H9 (cell line): ENCODE measurements at regions not wholly inside any gene's neighbourhood (a gene's known extent, or its start where the extent isn't known, plus 50 kb on each side); places are given as distances from the start of the nearest gene placed in this dataset.

Experiments used
- DNase-seq: peaks from one replicate; pipeline ENCODE4 v3.0.0-alpha.2; 2017
- H2AFZ ChIP-seq: one replicate; pipeline ENCODE4 v1.6.1; 2013; ENCODE audit warnings: mild to moderate bottlenecking, low read length, control low read depth, moderate library complexity
- H2AK5ac ChIP-seq: 2 replicates; pipeline ENCODE4 v1.6.1; 2013; ENCODE audit warnings: low read length, control low read depth, mixed read lengths; ENCODE audit not compliant: insufficient read length
- H2BK120ac ChIP-seq: one replicate; pipeline ENCODE4 v1.6.1; 2013; ENCODE audit warnings: low read depth, mild to moderate bottlenecking, low read length, control low read depth, inconsistent platforms; ENCODE audit not compliant: poor library complexity, severe bottlenecking
- H2BK12ac ChIP-seq: 2 replicates; pipeline ENCODE4 v1.6.1; 2013; ENCODE audit warnings: low read length, control low read depth, mixed read lengths, low read depth; ENCODE audit not compliant: insufficient read length
- H2BK15ac ChIP-seq: 2 replicates; pipeline ENCODE4 v1.6.1; 2013; ENCODE audit warnings: low read depth, low read length, control low read depth
- H2BK20ac ChIP-seq: one replicate; pipeline ENCODE4 v1.6.1; 2013; ENCODE audit warnings: low read depth, mild to moderate bottlenecking, low read length, control low read depth, inconsistent platforms; ENCODE audit not compliant: poor library complexity, severe bottlenecking
- H2BK5ac ChIP-seq: 2 replicates; pipeline ENCODE4 v1.6.1; 2013; ENCODE audit warnings: low read length, control low read depth, mixed read lengths; ENCODE audit not compliant: insufficient read length
- H3K14ac ChIP-seq: 2 replicates; pipeline ENCODE4 v1.6.1; 2013; ENCODE audit warnings: low read length, control low read depth; ENCODE audit not compliant: insufficient read depth
- H3K18ac ChIP-seq: 2 replicates; pipeline ENCODE4 v1.6.1; 2013; ENCODE audit warnings: low read depth, mild to moderate bottlenecking, mixed read lengths, low read length, control low read depth; ENCODE audit not compliant: insufficient read length
- H3K23ac ChIP-seq: 2 replicates; pipeline ENCODE4 v1.6.1; 2013; ENCODE audit warnings: low read length, control low read depth, mixed read lengths, low read depth; ENCODE audit not compliant: insufficient read length
- H3K23me2 ChIP-seq: 2 replicates; pipeline ENCODE4 v1.6.1; 2013; ENCODE audit warnings: low read depth, mild to moderate bottlenecking, mixed read lengths, low read length, control low read depth; ENCODE audit not compliant: insufficient read length, poor library complexity, severe bottlenecking
- H3K27ac ChIP-seq: 2 replicates; pipeline ENCODE4 v1.5.1; 2013; ENCODE audit warnings: low read length, control low read depth, mixed read lengths, low read depth; ENCODE audit not compliant: insufficient read length
- H3K27me3 ChIP-seq: 2 replicates; pipeline ENCODE4 v1.6.1; 2013; ENCODE audit warnings: low read length, control low read depth, inconsistent platforms; ENCODE audit not compliant: insufficient read depth
- H3K4ac ChIP-seq: 2 replicates; pipeline ENCODE4 v1.6.1; 2013; ENCODE audit warnings: low read depth, mild to moderate bottlenecking, control low read depth, inconsistent platforms, low read length, moderate library complexity
- H3K4me1 ChIP-seq: 2 replicates; pipeline ENCODE4 v1.6.1; 2013; ENCODE audit warnings: low read length, control low read depth, inconsistent platforms; ENCODE audit not compliant: insufficient read depth
- H3K4me2 ChIP-seq: 2 replicates; pipeline ENCODE4 v1.6.1; 2013; ENCODE audit warnings: low read length, control low read depth, mixed read lengths; ENCODE audit not compliant: insufficient read length, insufficient read depth
- H3K56ac ChIP-seq: 2 replicates; pipeline ENCODE4 v1.6.1; 2013; ENCODE audit warnings: low read depth, mild to moderate bottlenecking, mixed read lengths, low read length, control low read depth; ENCODE audit not compliant: insufficient read length
- H3K79me1 ChIP-seq: 2 replicates; pipeline ENCODE4 v1.6.1; 2013; ENCODE audit warnings: low read depth, mild to moderate bottlenecking, moderate library complexity, low read length, control low read depth, inconsistent platforms; ENCODE audit not compliant: insufficient read depth, poor library complexity, severe bottlenecking
- H3K79me2 ChIP-seq: 2 replicates; pipeline ENCODE4 v1.6.1; 2013; ENCODE audit warnings: low read length, control low read depth, inconsistent platforms; ENCODE audit not compliant: insufficient read depth
- H3K9ac ChIP-seq: 2 replicates; pipeline ENCODE4 v1.6.1; 2013; ENCODE audit warnings: low read length, control low read depth, mixed read lengths; ENCODE audit not compliant: insufficient read length; ENCODE audit errors: extremely low read depth
- H3K9me3 ChIP-seq: one replicate; pipeline ENCODE4 v1.6.1; 2013; ENCODE audit warnings: low read depth, low read length, inconsistent platforms; ENCODE audit not compliant: control insufficient read depth
- H3T11ph ChIP-seq: one replicate; pipeline ENCODE4 v1.6.1; 2013; ENCODE audit warnings: mild to moderate bottlenecking, low read length, control low read depth, inconsistent platforms
- H4K20me1 ChIP-seq: one replicate; pipeline ENCODE4 v1.6.1; 2013; ENCODE audit not compliant: control insufficient read depth, insufficient read length, insufficient read depth
- H4K5ac ChIP-seq: 2 replicates; pipeline ENCODE4 v1.6.1; 2013; ENCODE audit warnings: low read depth, mild to moderate bottlenecking, mixed read lengths, low read length, control low read depth; ENCODE audit not compliant: insufficient read length
- H4K8ac ChIP-seq: replicated peaks from 2 replicates; pipeline ENCODE4 v1.6.1; 2013; ENCODE audit warnings: low read length, control low read depth, mixed read lengths, low read depth; ENCODE audit not compliant: insufficient read length
- H4K91ac ChIP-seq: 2 replicates; pipeline ENCODE4 v1.6.1; 2013; ENCODE audit warnings: low read depth, mild to moderate bottlenecking, moderate library complexity, mixed read lengths, low read length, control low read depth; ENCODE audit not compliant: insufficient read length
- H3K27ac Mint-ChIP-seq, 3 experiments: 2 replicates in 2 of 3; 3 replicates in 1 of 3; pipeline ENCODE4 v1.8.0; 2020 to 2021; ENCODE audit warnings: mixed read lengths in 3 of 3, mild to moderate bottlenecking in 1 of 3, moderate library complexity in 1 of 3
- H3K27me3 Mint-ChIP-seq: 2 replicates; pipeline ENCODE4 v1.8.0; 2021; ENCODE audit warnings: low read depth, mild to moderate bottlenecking, moderate library complexity, mixed read lengths
- H3K36me3 Mint-ChIP-seq, 3 experiments: 2 replicates in 2 of 3; 3 replicates in 1 of 3; pipeline ENCODE4 v1.8.0; 2020 to 2021; ENCODE audit warnings: low read depth in 3 of 3, mixed read lengths in 3 of 3; ENCODE audit not compliant: insufficient read depth in 1 of 3
- H3K4me1 Mint-ChIP-seq, 2 experiments: 2 replicates each; pipeline ENCODE4 v1.8.0; 2020; ENCODE audit warnings: mixed read lengths in 2 of 2
- H3K4me3 Mint-ChIP-seq, 2 experiments: 2 replicates in 1 of 2; 3 replicates in 1 of 2; pipeline ENCODE4 v1.8.0; 2020 to 2021; ENCODE audit warnings: mild to moderate bottlenecking in 2 of 2, mixed read lengths in 2 of 2, moderate library complexity in 1 of 2
- H3K9me3 Mint-ChIP-seq, 2 experiments: 2 replicates in 1 of 2; 3 replicates in 1 of 2; pipeline ENCODE4 v1.8.0; 2020; ENCODE audit warnings: mild to moderate bottlenecking in 2 of 2, mixed read lengths in 2 of 2, moderate library complexity in 1 of 2
- WGBS: extraction: QIAGEN DNeasy Blood & Tissue Kit; methylation state at CpG from one replicate; pipeline ENCODE4 v1.1.7; 2013; ENCODE audit warnings: missing lambda C conversion rate, low lambda C conversion rate, mixed read lengths; ENCODE audit not compliant: insufficient read length; ENCODE audit errors: extremely low coverage; 5-methylcytosine and 5-hydroxymethylcytosine counted together
- TF ChIP-seq, protein P1 (sequence below): fragments of 200-600 bp; sonication (generic); conservative IDR thresholded peaks from 3 replicates; pipeline ENCODE4 v1.8.0; 2021; ENCODE audit warnings: antibody characterized with exemption, mild to moderate bottlenecking

DNA sequence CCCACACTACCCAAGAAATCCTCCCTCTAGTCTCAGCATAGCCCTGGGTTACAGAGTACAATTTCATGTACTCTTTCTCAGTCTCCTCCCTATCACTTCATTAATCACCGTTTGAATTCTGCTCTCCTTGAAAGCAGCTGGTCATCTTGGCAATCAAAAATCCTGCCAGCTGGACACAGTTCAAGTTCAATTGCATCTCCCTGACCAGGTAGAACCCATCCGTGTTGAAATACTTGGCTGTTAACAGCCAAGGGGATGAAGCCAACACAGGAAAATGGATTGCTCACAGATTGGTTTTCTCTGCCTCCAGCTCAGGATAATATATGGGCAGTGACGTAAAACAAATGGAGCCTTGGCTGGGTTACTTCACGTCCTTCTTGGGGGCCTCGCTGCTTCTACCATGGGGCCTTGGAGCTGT, 55.1 kb upstream of the GRK3 start:
- no peak overlapping the region for H2AK5ac ChIP-seq
- H3K27ac ChIP-seq: no peak overlapping the region
- H3K4me3 Mint-ChIP-seq: no peak overlapping the region
- no peak for DNase-seq
- no peak overlapping the region for H4K8ac ChIP-seq
- peaks cover 26 to 28% of the 10 kb centered on the region in 2 experiments for H3K4me1 Mint-ChIP-seq
- H2BK20ac ChIP-seq: no peak overlapping the region
- H2BK12ac ChIP-seq: no peak overlapping the region
- H3K27ac Mint-ChIP-seq: peak overlapping the region in 1 of 3 experiments; percentile 14; a peak in 1 of 7 replicates
- H4K91ac ChIP-seq: no peak overlapping the region
- TF ChIP-seq, protein P1, sequence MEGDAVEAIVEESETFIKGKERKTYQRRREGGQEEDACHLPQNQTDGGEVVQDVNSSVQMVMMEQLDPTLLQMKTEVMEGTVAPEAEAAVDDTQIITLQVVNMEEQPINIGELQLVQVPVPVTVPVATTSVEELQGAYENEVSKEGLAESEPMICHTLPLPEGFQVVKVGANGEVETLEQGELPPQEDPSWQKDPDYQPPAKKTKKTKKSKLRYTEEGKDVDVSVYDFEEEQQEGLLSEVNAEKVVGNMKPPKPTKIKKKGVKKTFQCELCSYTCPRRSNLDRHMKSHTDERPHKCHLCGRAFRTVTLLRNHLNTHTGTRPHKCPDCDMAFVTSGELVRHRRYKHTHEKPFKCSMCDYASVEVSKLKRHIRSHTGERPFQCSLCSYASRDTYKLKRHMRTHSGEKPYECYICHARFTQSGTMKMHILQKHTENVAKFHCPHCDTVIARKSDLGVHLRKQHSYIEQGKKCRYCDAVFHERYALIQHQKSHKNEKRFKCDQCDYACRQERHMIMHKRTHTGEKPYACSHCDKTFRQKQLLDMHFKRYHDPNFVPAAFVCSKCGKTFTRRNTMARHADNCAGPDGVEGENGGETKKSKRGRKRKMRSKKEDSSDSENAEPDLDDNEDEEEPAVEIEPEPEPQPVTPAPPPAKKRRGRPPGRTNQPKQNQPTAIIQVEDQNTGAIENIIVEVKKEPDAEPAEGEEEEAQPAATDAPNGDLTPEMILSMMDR: no peak
- H3K14ac ChIP-seq: no peak overlapping the region
- H3K18ac ChIP-seq: no peak overlapping the region
- no peak overlapping the region for H2BK15ac ChIP-seq
- no peak overlapping the region for H3K23ac ChIP-seq
- no peak overlapping the region for H3K4me2 ChIP-seq
- peaks cover 3 to 5% (median 3%) of the 10 kb centered on the region in 3 experiments; a peak in 5 of 7 replicates for H3K36me3 Mint-ChIP-seq
- no peaks in the 10 kb centered on the region for H3K9me3 ChIP-seq
- no peak overlapping the region for H2BK5ac ChIP-seq
- H3K27me3 Mint-ChIP-seq: no peaks in the 10 kb centered on the region
- WGBS: no CpG with 5 or more reads among the region's 5 CpGs
- H4K20me1 ChIP-seq: no peaks in the 10 kb centered on the region
- H3K4ac ChIP-seq: no peak overlapping the region
- no peaks in the 10 kb centered on the region for H3K79me2 ChIP-seq
- H3K4me1 ChIP-seq: peaks cover 3% of the 10 kb centered on the region; the same call in 1 of the 2 replicates
- no peak overlapping the region for H4K5ac ChIP-seq
- H3K56ac ChIP-seq: no peak overlapping the region
- no peaks in the 10 kb centered on the region for H3K23me2 ChIP-seq
- H3K9ac ChIP-seq: no peak overlapping the region
- no peaks in the 10 kb centered on the region for H3K9me3 Mint-ChIP-seq
- no peaks in the 10 kb centered on the region for H3K79me1 ChIP-seq
- H3T11ph ChIP-seq: no peak overlapping the region
- H3K27me3 ChIP-seq: no peaks in the 10 kb centered on the region
- H2AFZ ChIP-seq: no peak overlapping the region
- H2BK120ac ChIP-seq: no peak overlapping the region
